ENCODE measurements at regions not wholly inside any gene's neighbourhood (a gene's known extent, or its start where the extent isn't known, plus 50 kb on each side); places are given as distances from the start of the nearest gene placed in this dataset.

DNA sequence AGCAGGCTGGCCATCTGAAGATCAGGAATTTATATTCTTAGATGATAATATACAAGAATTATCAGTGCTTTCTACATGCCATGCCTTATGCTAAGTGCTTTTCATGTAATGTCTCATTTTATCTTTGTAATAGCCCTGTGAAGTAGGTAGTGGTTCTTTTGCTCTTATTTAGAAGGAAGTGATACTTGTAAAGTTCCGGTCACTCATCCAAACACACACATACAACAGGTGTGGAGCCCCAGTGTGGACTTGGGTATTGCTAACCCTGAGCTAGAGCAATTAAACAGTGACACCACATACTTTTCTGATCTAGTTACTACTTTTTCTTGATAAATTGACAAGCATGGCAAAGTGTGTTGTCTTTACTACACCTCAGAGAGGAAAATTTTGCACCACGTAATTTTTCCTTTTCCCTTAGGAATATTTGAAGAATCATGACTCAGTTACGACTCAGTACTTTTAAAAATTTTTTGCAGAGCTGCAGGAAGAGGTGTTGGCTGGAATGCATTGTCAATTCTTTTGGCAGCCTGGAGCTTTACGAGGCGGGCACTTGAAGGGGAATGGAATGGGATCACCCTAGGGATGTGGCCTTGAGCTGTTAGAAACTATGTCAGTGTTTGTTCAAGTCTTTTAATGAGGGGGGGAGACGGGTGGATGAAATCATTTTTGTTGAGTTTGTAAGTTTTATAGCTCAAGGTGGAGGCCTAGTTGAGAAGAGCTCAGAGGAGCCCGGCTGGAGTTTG is 212.5 kb upstream of the CELF2 start:
- Histone ChIP-seq H3K4me3 (no peak overlapping the region), H3K36me3 (no peaks in the 10 kb centered on the region), H3K4me1 (no peaks in the 10 kb centered on the region), H3K9me3 (no peaks in the 10 kb centered on the region), H3K27ac (peak overlapping the region in 1 of 4 donors; percentile 20), H3K27me3 (no peaks in the 10 kb centered on the region)
- no peak for DNase-seq
- TF ChIP-seq, protein P1, sequence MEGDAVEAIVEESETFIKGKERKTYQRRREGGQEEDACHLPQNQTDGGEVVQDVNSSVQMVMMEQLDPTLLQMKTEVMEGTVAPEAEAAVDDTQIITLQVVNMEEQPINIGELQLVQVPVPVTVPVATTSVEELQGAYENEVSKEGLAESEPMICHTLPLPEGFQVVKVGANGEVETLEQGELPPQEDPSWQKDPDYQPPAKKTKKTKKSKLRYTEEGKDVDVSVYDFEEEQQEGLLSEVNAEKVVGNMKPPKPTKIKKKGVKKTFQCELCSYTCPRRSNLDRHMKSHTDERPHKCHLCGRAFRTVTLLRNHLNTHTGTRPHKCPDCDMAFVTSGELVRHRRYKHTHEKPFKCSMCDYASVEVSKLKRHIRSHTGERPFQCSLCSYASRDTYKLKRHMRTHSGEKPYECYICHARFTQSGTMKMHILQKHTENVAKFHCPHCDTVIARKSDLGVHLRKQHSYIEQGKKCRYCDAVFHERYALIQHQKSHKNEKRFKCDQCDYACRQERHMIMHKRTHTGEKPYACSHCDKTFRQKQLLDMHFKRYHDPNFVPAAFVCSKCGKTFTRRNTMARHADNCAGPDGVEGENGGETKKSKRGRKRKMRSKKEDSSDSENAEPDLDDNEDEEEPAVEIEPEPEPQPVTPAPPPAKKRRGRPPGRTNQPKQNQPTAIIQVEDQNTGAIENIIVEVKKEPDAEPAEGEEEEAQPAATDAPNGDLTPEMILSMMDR (IDR thresholded peaks at IDR 0.05), result no peak
- no peak for TF ChIP-seq POLR2A (IDR thresholded peaks at IDR 0.05)

DNA sequence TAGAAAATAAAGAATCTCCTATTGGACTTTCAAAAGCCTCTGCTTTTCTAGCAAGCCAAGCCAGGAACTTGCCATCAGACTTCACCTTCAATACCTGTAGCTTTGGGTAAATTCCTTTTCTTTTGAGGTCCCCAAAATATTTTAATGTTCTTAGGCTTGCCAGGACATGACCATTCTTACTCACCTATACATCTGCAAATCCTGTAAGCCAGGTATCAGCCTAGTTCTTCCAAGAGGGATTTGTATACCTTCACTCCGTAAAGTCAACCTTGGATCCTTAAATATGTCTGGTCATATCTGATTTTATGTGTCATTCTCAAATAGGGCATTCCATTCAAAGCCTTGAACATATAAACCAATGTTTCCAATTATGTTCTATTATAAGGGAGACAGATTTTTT is 210.6 kb upstream of the CELF2 start:
- Histone ChIP-seq H3K27ac (no peak overlapping the region), H3K36me3 (no peaks in the 10 kb centered on the region), H3K4me1 (no peaks in the 10 kb centered on the region), H3K9me3 (no peaks in the 10 kb centered on the region), H3K27me3 (no peaks in the 10 kb centered on the region), H3K4me3 (no peak overlapping the region)
- no peak for DNase-seq
- TF ChIP-seq POLR2A (IDR thresholded peaks at IDR 0.05), result no peak
- TF ChIP-seq, protein P1 (IDR thresholded peaks at IDR 0.05), result no peak

DNA sequence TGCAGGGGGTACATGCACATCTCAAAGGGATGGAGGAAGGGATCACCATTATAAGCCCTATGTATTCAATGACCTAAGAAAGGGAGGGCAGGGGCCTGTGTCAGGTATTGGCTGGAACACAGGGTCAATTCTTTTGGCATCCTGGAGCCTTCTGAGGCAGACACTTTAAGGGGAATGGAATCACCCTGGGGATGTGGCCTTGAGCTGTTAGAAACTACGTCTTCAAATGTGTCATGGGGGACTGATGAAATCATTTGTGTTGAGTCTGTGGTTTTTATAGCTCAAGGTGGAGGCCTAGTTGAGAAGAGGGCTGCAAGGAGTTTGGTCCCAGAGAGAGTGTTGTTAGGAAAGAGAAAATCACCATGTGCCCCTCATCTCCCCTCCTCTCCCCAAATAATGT is 206.1 kb upstream of the CELF2 start:
- Histone ChIP-seq H3K9me3 (no peaks in the 10 kb centered on the region), H3K27ac (no peak overlapping the region), H3K27me3 (no peaks in the 10 kb centered on the region), H3K36me3 (no peaks in the 10 kb centered on the region), H3K4me3 (no peak overlapping the region), H3K4me1 (no peaks in the 10 kb centered on the region)
- no peak for DNase-seq
- no peak for TF ChIP-seq POLR2A (IDR thresholded peaks at IDR 0.05)
- TF ChIP-seq, protein P1 (IDR thresholded peaks at IDR 0.05), result no peak

DNA sequence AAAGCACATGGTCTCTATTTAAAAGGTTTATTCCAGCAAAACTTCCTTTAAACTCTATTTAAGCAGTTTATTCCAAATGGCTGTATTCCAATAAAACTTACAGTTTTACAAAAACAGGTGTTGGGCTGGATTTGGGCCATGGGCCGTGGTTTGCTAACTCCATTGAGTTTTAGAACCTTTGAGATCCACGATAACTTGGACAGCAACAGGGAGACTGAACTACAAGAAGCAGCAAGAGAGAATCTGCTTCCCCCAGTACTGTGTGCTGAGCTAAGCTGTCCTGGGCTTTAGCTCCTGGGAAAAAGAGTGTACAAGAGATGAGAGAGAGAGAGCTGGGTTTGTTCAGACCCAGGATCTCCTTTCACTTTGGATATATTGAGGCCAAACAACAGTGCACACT is 204.0 kb upstream of the CELF2 start:
- no peak overlapping the region for H3K27ac ChIP-seq
- H3K27me3 ChIP-seq, result no peaks in the 10 kb centered on the region
- H3K4me3 ChIP-seq, result no peak overlapping the region
- H3K4me1 ChIP-seq, result no peaks in the 10 kb centered on the region
- TF ChIP-seq, protein P1 (IDR thresholded peaks at IDR 0.05), result no peak
- no peak for TF ChIP-seq POLR2A (IDR thresholded peaks at IDR 0.05)
- DNase-seq, result no peak
- no peaks in the 10 kb centered on the region for H3K36me3 ChIP-seq
- no peaks in the 10 kb centered on the region for H3K9me3 ChIP-seq

DNA sequence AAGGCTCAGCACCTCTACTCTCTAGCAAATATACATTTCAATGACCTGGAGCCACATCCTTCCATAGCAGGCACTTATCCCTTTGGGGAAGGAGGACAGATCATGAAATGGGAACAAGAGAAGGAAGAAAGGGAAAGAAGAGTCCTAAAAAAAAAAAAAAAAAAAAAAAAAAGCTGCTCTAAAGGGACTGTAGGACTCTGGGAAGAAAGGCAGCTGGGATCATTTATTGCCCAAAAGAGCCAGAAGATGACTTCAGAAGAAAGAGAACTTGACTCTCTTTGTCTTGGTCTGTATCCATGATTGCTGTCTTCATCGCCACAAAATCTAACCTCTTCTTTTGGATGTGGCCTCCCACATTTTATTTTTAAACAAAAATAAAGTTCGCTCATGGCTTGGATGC is 203.6 kb upstream of the CELF2 start:
- Histone ChIP-seq H3K4me1 (no peaks in the 10 kb centered on the region), H3K36me3 (no peaks in the 10 kb centered on the region), H3K9me3 (no peaks in the 10 kb centered on the region), H3K4me3 (no peak overlapping the region), H3K27me3 (no peaks in the 10 kb centered on the region), H3K27ac (no peak overlapping the region)
- no peak for DNase-seq
- TF ChIP-seq, protein P1 (IDR thresholded peaks at IDR 0.05), result no peak
- TF ChIP-seq POLR2A (IDR thresholded peaks at IDR 0.05), result no peak

DNA sequence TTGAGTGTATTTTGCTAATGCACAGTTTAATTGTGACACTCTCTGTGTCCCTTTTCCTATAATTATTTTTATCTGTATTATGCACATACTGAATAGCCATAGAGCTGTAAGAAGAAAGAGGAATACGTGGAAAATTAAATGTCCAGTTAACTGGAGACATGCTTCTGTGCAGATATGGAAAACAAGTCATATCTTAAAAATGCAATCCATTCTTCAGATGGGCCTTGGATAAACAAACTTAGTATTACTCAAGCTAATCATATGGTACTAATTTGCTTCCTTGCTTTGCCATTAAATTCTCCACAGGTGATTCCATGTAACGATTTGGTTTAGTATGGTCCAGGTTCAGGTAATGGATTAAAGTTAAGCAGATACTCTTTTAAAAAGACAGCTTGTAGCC is 201.2 kb upstream of the CELF2 start:
- Histone ChIP-seq H3K27ac (no peak overlapping the region), H3K36me3 (no peaks in the 10 kb centered on the region), H3K9me3 (no peaks in the 10 kb centered on the region), H3K4me3 (no peak overlapping the region), H3K4me1 (no peaks in the 10 kb centered on the region), H3K27me3 (no peaks in the 10 kb centered on the region)
- no peak for TF ChIP-seq POLR2A (IDR thresholded peaks at IDR 0.05)
- TF ChIP-seq, protein P1 (IDR thresholded peaks at IDR 0.05), result no peak
- no peak for DNase-seq
